B cell (primary cell): ENCODE measurements at regions not wholly inside any gene's neighbourhood (a gene's known extent, or its start where the extent isn't known, plus 50 kb on each side); places are given as distances from the start of the nearest gene placed in this dataset.

ENCODE experiments used
- ATAC-seq: fragments of 200-7000 bp; cut with Tn5 transposase; one replicate; pipeline ENCODE4 v1.10.0; 2021; ENCODE audit warnings: low read depth, mild to moderate bottlenecking, moderate number of reproducible peaks, moderate library complexity
- CTCF ChIA-PET: fragments of 350-600 bp; sonication (Branson Sonifier 250); formaldehyde crosslinking; loops from one replicate; lab custom pipeline; 2021; ENCODE audit warnings: antibody characterized with exemption, inconsistent platforms; lab: Charles Lee
- POLR2A ChIA-PET: fragments of 350-600 bp; sonication (Branson Sonifier 250); formaldehyde crosslinking; loops from one replicate; lab custom pipeline; 2021; ENCODE audit warnings: antibody characterized with exemption; lab: Charles Lee
- DNase-seq: peaks from one replicate; pipeline ENCODE4 v3.0.0; 2013
- H2AFZ ChIP-seq: 2 replicates; pipeline ENCODE4 v1.6.1; 2012; ENCODE audit warnings: mild to moderate bottlenecking, low read depth, low read length; ENCODE audit not compliant: insufficient read depth, poor library complexity, severe bottlenecking
- H3K27ac ChIP-seq, 2 donors: 1 replicate in 1 of 2; 2 replicates in 1 of 2; pipeline ENCODE4 v1.5.1; 2012 to 2013; ENCODE audit warnings: low read length in 2 of 2, mild to moderate bottlenecking in 2 of 2, moderate library complexity in 1 of 2
- H3K27me3 ChIP-seq, 4 experiments: fragments of 200-600 bp in 1 of 4; sonication (generic) in 1 of 4; replicated peaks in 1 of 4; 1 replicate in 2 of 4; 2 replicates in 2 of 4; pipeline versions ENCODE4 v1.6.1 to v1.7.0; 2013 to 2016; ENCODE audit warnings: low read length in 3 of 4, mild to moderate bottlenecking in 2 of 4, mixed read lengths in 1 of 4, moderate library complexity in 1 of 4; ENCODE audit not compliant: insufficient read depth in 4 of 4, control insufficient read depth in 3 of 4; ENCODE audit errors: control extremely low read depth in 1 of 4
- H3K36me3 ChIP-seq, 2 experiments: replicated peaks in 1 of 2; 1 replicate in 1 of 2; 2 replicates in 1 of 2; pipeline versions ENCODE4 v1.6.1 to v1.7.1; 2013; ENCODE audit warnings: low read length in 1 of 2; ENCODE audit not compliant: insufficient read depth in 2 of 2, control insufficient read depth in 1 of 2; ENCODE audit errors: control extremely low read depth in 1 of 2, extremely low read depth in 1 of 2
- H3K4me1 ChIP-seq, 2 donors: fragments of 200-600 bp in 1 of 2; sonication (generic) in 1 of 2; 1 replicate in 1 of 2; 2 replicates in 1 of 2; pipeline versions ENCODE4 v1.5.1 to v1.6.1; 2013 to 2017; ENCODE audit warnings: low read length in 2 of 2; ENCODE audit not compliant: control insufficient read depth in 2 of 2, insufficient read depth in 2 of 2
- H3K4me2 ChIP-seq: replicated peaks from 2 replicates; pipeline ENCODE3; 2012; ENCODE audit warnings: mild to moderate bottlenecking, low read depth, low read length; ENCODE audit not compliant: poor library complexity, severe bottlenecking
- H3K4me3 ChIP-seq, 5 experiments: fragments of 200-600 bp in 1 of 5; sonication (generic) in 1 of 5; 1 replicate in 3 of 5; 2 replicates in 2 of 5; pipeline versions ENCODE4 v1.5.1 to v1.7.0; 2011 to 2016; ENCODE audit warnings: low read length in 4 of 5, mild to moderate bottlenecking in 4 of 5, low read depth in 2 of 5, control low read depth in 1 of 5, moderate library complexity in 1 of 5; ENCODE audit not compliant: insufficient read depth in 1 of 5; ENCODE audit errors: control extremely low read depth in 1 of 5, extremely low read depth in 1 of 5
- H3K79me2 ChIP-seq: fragments of 200-600 bp; sonication (generic); one replicate; pipeline ENCODE4 v1.6.0; 2016; ENCODE audit warnings: low read length; ENCODE audit not compliant: control insufficient read depth, insufficient read depth
- H3K9ac ChIP-seq: fragments of 200-600 bp; sonication (generic); 2 replicates; pipeline ENCODE4 v1.6.1; 2017; ENCODE audit warnings: mild to moderate bottlenecking, low read length, moderate library complexity
- H3K9me3 ChIP-seq, 3 donors: one replicate each; pipeline versions ENCODE4 v1.6.1 to v1.7.1; 2013; ENCODE audit warnings: low read length in 2 of 3; ENCODE audit not compliant: control insufficient read depth in 2 of 3, insufficient read depth in 1 of 3; ENCODE audit errors: control extremely low read depth in 1 of 3
- H4K20me1 ChIP-seq: 2 replicates; pipeline ENCODE4 v1.6.0; 2012; ENCODE audit warnings: mild to moderate bottlenecking, low read length; ENCODE audit not compliant: insufficient read depth, control insufficient read depth, poor library complexity, severe bottlenecking
- H3K27ac Mint-ChIP-seq: one replicate; pipeline ENCODE4 v1.8.0; 2021; ENCODE audit warnings: mixed read lengths
- H3K27me3 Mint-ChIP-seq: one replicate; pipeline ENCODE4 v1.8.0; 2021; ENCODE audit warnings: mixed read lengths
- H3K4me1 Mint-ChIP-seq: one replicate; pipeline ENCODE4 v1.8.0; 2021; ENCODE audit warnings: mixed read lengths
- H3K4me3 Mint-ChIP-seq: one replicate; pipeline ENCODE4 v1.8.0; 2021; ENCODE audit warnings: mixed read lengths
- H3K9me3 Mint-ChIP-seq: one replicate; pipeline ENCODE4 v1.8.0; 2022; ENCODE audit warnings: mixed read lengths; ENCODE audit not compliant: insufficient read depth
- EZH2 ChIP-seq: IDR thresholded peaks from 2 replicates; pipeline ENCODE4 v1.6.1; 2012; ENCODE audit warnings: borderline replicate concordance, low read depth, mild to moderate bottlenecking, moderate library complexity, low read length; ENCODE audit not compliant: insufficient read depth, poor library complexity, severe bottlenecking
- WGBS: methylation state at CpG from one replicate; pipeline ENCODE4 v1.1.5; 2013; ENCODE audit warnings: missing lambda C conversion rate; ENCODE audit not compliant: insufficient coverage; 5-methylcytosine and 5-hydroxymethylcytosine counted together
- intact Hi-C: fragments of 100-400 bp; cut with micrococcal nuclease; formaldehyde crosslinking; loops from one replicate; pipeline ENCODE4 v1.10.0; 2022
- TF ChIP-seq, protein P1 (sequence below): fragments of 200-600 bp; IDR thresholded peaks from one replicate; pipeline ENCODE4 v1.8.0; 2022; ENCODE audit warnings: antibody characterized with exemption, mild to moderate bottlenecking

DNA sequence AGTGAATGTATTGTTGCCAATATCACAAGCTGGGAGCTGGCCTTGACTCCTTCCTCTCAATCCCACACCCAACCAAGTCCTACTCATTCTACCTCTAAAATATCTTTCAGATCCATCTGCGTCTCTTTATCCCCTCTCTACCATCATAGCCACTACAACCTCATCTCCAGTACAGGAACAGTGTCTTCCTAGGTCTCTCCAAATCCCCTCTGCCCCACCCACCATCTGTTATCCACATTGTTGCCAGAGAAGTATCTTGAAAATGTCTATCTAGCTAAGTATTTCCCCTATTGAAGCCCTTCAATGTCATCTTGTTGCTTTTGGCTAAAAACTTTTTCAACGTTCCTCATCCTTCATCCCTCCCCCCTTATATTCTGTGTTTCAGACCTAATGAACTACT lies 244.7 kb downstream of the C12orf75 start:
- Histone ChIP-seq H3K9me3 (no peaks in the 10 kb centered on the region), H3K9ac (no peak overlapping the region), H3K27ac (no peak overlapping the region), H3K4me1 (no peaks in the 10 kb centered on the region), H3K79me2 (no peaks in the 10 kb centered on the region), H3K4me3 (no peak overlapping the region), H3K36me3 (no peaks in the 10 kb centered on the region), H2AFZ (no peak overlapping the region), H3K4me2 (no peak overlapping the region), H3K27me3 (no peaks in the 10 kb centered on the region), H4K20me1 (no peaks in the 10 kb centered on the region)
- peaks cover 13% of the 10 kb centered on the region for H3K27me3 Mint-ChIP-seq
- ChIA-PET POLR2A (no interaction called here), CTCF (no interaction called here)
- no peak for DNase-seq
- H3K9me3 Mint-ChIP-seq = no peaks in the 10 kb centered on the region
- H3K27ac Mint-ChIP-seq = no peak overlapping the region
- H3K4me3 Mint-ChIP-seq = no peak overlapping the region
- no peaks in the 10 kb centered on the region for H3K4me1 Mint-ChIP-seq
- no peak for ATAC-seq
- intact Hi-C loops = no loop called here
- WGBS = 84% methylated on average over 2 of the region's 2 CpGs
- TF ChIP-seq EZH2 = no peak
- TF ChIP-seq, protein P1, sequence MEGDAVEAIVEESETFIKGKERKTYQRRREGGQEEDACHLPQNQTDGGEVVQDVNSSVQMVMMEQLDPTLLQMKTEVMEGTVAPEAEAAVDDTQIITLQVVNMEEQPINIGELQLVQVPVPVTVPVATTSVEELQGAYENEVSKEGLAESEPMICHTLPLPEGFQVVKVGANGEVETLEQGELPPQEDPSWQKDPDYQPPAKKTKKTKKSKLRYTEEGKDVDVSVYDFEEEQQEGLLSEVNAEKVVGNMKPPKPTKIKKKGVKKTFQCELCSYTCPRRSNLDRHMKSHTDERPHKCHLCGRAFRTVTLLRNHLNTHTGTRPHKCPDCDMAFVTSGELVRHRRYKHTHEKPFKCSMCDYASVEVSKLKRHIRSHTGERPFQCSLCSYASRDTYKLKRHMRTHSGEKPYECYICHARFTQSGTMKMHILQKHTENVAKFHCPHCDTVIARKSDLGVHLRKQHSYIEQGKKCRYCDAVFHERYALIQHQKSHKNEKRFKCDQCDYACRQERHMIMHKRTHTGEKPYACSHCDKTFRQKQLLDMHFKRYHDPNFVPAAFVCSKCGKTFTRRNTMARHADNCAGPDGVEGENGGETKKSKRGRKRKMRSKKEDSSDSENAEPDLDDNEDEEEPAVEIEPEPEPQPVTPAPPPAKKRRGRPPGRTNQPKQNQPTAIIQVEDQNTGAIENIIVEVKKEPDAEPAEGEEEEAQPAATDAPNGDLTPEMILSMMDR = no peak

DNA sequence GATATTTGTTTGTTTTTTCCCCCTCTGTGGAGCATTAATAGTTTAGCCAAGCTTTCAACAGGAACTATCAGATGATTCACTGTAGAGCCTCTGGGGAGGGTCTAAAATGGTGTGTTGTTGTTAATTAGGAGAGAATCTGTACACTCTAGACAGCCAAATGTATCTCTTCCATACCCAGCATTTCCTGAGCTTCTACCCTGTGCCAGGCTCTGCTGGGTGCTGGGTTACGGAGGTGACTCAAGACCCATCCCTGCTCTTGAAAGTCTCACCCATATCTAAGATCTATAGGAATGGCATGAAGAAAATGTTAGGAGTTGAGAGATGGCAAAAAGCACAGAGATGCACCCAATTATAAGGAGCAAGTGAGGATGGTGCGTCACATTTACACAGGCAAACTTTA lies 245.8 kb downstream of the C12orf75 start:
- Histone ChIP-seq H3K27ac (no peak overlapping the region), H2AFZ (no peak overlapping the region), H3K4me3 (no peak overlapping the region), H3K79me2 (no peaks in the 10 kb centered on the region), H3K27me3 (no peaks in the 10 kb centered on the region), H3K9ac (no peak overlapping the region), H3K4me1 (no peaks in the 10 kb centered on the region), H3K4me2 (no peak overlapping the region), H4K20me1 (no peaks in the 10 kb centered on the region), H3K36me3 (no peaks in the 10 kb centered on the region), H3K9me3 (no peaks in the 10 kb centered on the region)
- Mint-ChIP-seq H3K9me3 (no peaks in the 10 kb centered on the region), H3K27me3 (peaks cover 13% of the 10 kb centered on the region), H3K4me1 (no peaks in the 10 kb centered on the region), H3K4me3 (no peak overlapping the region), H3K27ac (no peak overlapping the region)
- ChIA-PET CTCF (no interaction called here), POLR2A (no interaction called here)
- intact Hi-C loops = no loop called here
- TF ChIP-seq, protein P1 = no peak
- no peak for TF ChIP-seq EZH2
- WGBS = no CpG with 5 or more reads among the region's 2 CpGs
- DNase-seq (no peak), ATAC-seq (no peak)
